AG08395 (cell line): ENCODE measurements at regions not wholly inside any gene's neighbourhood (a gene's known extent, or its start where the extent isn't known, plus 50 kb on each side); places are given as distances from the start of the nearest gene placed in this dataset.

ENCODE experiments used
- DNase-seq: peaks from one replicate; pipeline ENCODE4 v3.0.0; 2012; ENCODE audit warnings: mixed read lengths, low spot score

- DNase-seq = no peak
Observed at GRCh38 chr10:37685741-37686683, 171.4 kb downstream of the ZNF248 start.

- DNase-seq = no peak
Observed at GRCh38 chr10:37684765-37685164, 172.6 kb downstream of the ZNF248 start.

GRCh38 chr10:37682617-37683016, 174.8 kb downstream of the ZNF248 start:
- no peak for DNase-seq

- DNase-seq = no peak
Observed at GRCh38 chr10:37681617-37681999, 175.8 kb downstream of the ZNF248 start.

GRCh38 chr10:37680716-37681616, 176.4 kb downstream of the ZNF248 start:
- DNase-seq = no peak

GRCh38 chr10:37680243-37680683, 177.1 kb downstream of the ZNF248 start:
- DNase-seq = no peak

- DNase-seq = no peak
Observed at GRCh38 chr10:37679465-37679864, 177.9 kb downstream of the ZNF248 start.

GRCh38 chr10:37675449-37675848, 182.0 kb downstream of the ZNF248 start:
- no peak for DNase-seq

GRCh38 chr10:37671802-37672201, 185.6 kb downstream of the ZNF248 start:
- DNase-seq = no peak

GRCh38 chr10:37667736-37668135, 189.7 kb downstream of the ZNF248 start:
- no peak for DNase-seq

- no peak for DNase-seq
Observed at GRCh38 chr10:37654466-37654865, 202.9 kb downstream of the ZNF248 start.

GRCh38 chr10:37643187-37643586, 214.2 kb downstream of the ZNF248 start:
- no peak for DNase-seq

GRCh38 chr10:37640301-37640700, 217.1 kb downstream of the ZNF248 start:
- no peak for DNase-seq

GRCh38 chr10:37639200-37639599, 218.2 kb downstream of the ZNF248 start:
- no peak for DNase-seq

- DNase-seq = no peak
Observed at GRCh38 chr10:37638569-37638968, 218.8 kb downstream of the ZNF248 start.

GRCh38 chr10:37634351-37634880, 223.0 kb downstream of the ZNF248 start:
- DNase-seq = no peak

- DNase-seq = no peak
Observed at GRCh38 chr10:37632641-37633040, 224.8 kb downstream of the ZNF248 start.

- DNase-seq = no peak
Observed at GRCh38 chr10:37623506-37623905, 233.9 kb downstream of the ZNF248 start.

GRCh38 chr10:37619336-37619735, 238.1 kb downstream of the ZNF248 start:
- no peak for DNase-seq

GRCh38 chr10:37588299-37588698, 269.1 kb downstream of the ZNF248 start:
- DNase-seq = no peak

GRCh38 chr10:37584643-37585042, 272.8 kb downstream of the ZNF248 start:
- DNase-seq = no peak

- no peak for DNase-seq
Observed at GRCh38 chr10:37582237-37582636, 275.2 kb downstream of the ZNF248 start.

GRCh38 chr10:37576154-37576553, 281.3 kb downstream of the ZNF248 start:
- no peak for DNase-seq
